ENCODE measurements at regions not wholly inside any gene's neighbourhood (a gene's known extent, or its start where the extent isn't known, plus 50 kb on each side); places are given as distances from the start of the nearest gene placed in this dataset.

DNA sequence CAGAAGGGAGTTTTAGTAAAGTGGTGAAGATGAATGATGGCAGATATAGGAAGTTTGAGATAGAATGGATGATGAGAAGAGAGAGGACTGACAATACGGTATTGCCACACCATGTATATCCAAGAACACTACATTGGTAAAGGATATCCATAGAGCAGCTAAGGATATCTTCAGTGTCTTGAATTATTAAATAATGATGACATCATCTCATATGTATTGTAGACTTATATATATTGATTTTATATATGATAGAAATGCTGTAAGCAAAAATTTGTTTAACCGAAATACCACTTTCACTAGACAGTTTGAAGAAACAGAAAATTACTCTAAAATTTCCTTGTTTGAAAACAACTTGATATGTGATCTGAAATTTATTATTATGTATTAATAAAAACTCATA, 89.0 kb downstream of the SEPTIN7 start:
- no peak for TF ChIP-seq POLR2A (IDR thresholded peaks at IDR 0.05)
- TF ChIP-seq, protein P1, sequence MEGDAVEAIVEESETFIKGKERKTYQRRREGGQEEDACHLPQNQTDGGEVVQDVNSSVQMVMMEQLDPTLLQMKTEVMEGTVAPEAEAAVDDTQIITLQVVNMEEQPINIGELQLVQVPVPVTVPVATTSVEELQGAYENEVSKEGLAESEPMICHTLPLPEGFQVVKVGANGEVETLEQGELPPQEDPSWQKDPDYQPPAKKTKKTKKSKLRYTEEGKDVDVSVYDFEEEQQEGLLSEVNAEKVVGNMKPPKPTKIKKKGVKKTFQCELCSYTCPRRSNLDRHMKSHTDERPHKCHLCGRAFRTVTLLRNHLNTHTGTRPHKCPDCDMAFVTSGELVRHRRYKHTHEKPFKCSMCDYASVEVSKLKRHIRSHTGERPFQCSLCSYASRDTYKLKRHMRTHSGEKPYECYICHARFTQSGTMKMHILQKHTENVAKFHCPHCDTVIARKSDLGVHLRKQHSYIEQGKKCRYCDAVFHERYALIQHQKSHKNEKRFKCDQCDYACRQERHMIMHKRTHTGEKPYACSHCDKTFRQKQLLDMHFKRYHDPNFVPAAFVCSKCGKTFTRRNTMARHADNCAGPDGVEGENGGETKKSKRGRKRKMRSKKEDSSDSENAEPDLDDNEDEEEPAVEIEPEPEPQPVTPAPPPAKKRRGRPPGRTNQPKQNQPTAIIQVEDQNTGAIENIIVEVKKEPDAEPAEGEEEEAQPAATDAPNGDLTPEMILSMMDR (IDR thresholded peaks at IDR 0.05) = no peak
